ENCODE measurements at regions not wholly inside any gene's neighbourhood (a gene's known extent, or its start where the extent isn't known, plus 50 kb on each side); places are given as distances from the start of the nearest gene placed in this dataset.
A peak's percentile ranks its signal among the peaks of the same experiment; 100 is the strongest.

DNA sequence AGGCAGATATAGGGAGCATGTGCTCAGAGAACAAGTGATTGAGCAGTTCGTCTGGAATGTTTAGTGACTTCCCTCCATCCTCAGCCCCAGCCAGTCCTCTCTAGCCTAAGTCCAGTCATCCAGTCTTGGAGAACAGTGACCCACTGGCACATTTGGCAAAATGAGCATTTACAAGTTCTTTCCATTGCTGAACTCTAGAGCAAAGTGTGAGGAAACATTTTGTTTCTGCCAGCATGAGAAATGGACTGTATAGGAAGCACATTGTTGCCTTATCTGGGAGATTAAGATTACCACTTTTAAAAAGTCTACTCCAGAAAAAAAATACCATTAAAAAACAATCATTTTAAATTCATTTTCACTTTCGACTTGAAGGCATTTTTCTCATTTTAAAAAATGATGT is 353.6 kb downstream of the SHQ1 start:
- TF ChIP-seq, protein P1, sequence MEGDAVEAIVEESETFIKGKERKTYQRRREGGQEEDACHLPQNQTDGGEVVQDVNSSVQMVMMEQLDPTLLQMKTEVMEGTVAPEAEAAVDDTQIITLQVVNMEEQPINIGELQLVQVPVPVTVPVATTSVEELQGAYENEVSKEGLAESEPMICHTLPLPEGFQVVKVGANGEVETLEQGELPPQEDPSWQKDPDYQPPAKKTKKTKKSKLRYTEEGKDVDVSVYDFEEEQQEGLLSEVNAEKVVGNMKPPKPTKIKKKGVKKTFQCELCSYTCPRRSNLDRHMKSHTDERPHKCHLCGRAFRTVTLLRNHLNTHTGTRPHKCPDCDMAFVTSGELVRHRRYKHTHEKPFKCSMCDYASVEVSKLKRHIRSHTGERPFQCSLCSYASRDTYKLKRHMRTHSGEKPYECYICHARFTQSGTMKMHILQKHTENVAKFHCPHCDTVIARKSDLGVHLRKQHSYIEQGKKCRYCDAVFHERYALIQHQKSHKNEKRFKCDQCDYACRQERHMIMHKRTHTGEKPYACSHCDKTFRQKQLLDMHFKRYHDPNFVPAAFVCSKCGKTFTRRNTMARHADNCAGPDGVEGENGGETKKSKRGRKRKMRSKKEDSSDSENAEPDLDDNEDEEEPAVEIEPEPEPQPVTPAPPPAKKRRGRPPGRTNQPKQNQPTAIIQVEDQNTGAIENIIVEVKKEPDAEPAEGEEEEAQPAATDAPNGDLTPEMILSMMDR (IDR thresholded peaks at IDR 0.05): no peak
- Histone ChIP-seq H3K4me3 (no peak overlapping the region), H3K36me3 (no peaks in the 10 kb centered on the region), H3K9me3 (no peaks in the 10 kb centered on the region), H3K27me3 (ENCODE audit: low read depth) (no peaks in the 10 kb centered on the region), H3K4me1 (no peaks in the 10 kb centered on the region), H3K27ac (no peak overlapping the region)
- intact Hi-C loops (cut with DNase I): no loop called here
- no peak for ATAC-seq
- DNase-seq: no peak

DNA sequence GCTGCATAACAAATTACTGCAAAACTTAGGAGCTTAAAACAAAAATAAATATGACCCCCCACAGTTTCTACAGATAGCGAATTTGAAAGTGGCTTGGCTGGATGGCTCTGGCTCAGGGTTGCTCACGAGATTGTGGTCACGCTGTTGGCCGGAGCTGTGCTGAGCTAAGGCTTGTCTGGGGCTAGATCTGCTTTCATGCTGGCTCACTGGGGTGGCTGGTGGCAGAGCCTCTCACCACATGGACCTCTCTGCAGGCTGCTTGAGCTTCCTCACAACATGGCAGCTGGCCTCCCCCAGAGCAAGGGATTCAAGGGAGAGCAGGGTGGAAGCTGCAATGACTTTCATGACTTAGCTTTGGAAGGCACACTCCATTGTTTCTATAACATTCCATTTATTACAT is 354.1 kb downstream of the SHQ1 start:
- intact Hi-C loops (cut with DNase I): no loop called here
- ATAC-seq: no peak

GRCh38 chr3:72492240-72492639 is 356.0 kb downstream of the SHQ1 start:
- TF ChIP-seq, protein P1 (IDR thresholded peaks at IDR 0.05): no peak
- H3K4me3 ChIP-seq: no peak overlapping the region
- no peak for DNase-seq
- no peak overlapping the region for H3K27ac ChIP-seq
- H3K36me3 ChIP-seq: no peaks in the 10 kb centered on the region
- no peaks in the 10 kb centered on the region for H3K9me3 ChIP-seq
- peak in 1 of 2 donors; percentile 37 for ATAC-seq
- no peaks in the 10 kb centered on the region for H3K27me3 ChIP-seq (ENCODE audit: low read depth)
- intact Hi-C loops (cut with DNase I): no loop called here
- peaks cover 8% of the 10 kb centered on the region for H3K4me1 ChIP-seq

More for the DNA sequence above, 354.1 kb downstream of the SHQ1 start:
- no peak overlapping the region for H3K4me3 ChIP-seq
- H3K4me1 ChIP-seq: no peaks in the 10 kb centered on the region
- no peaks in the 10 kb centered on the region for H3K27me3 ChIP-seq (ENCODE audit: low read depth)
- no peaks in the 10 kb centered on the region for H3K36me3 ChIP-seq
- DNase-seq: no peak
- H3K9me3 ChIP-seq: no peaks in the 10 kb centered on the region
- no peak overlapping the region for H3K27ac ChIP-seq
- TF ChIP-seq, protein P1 (IDR thresholded peaks at IDR 0.05): no peak

DNA sequence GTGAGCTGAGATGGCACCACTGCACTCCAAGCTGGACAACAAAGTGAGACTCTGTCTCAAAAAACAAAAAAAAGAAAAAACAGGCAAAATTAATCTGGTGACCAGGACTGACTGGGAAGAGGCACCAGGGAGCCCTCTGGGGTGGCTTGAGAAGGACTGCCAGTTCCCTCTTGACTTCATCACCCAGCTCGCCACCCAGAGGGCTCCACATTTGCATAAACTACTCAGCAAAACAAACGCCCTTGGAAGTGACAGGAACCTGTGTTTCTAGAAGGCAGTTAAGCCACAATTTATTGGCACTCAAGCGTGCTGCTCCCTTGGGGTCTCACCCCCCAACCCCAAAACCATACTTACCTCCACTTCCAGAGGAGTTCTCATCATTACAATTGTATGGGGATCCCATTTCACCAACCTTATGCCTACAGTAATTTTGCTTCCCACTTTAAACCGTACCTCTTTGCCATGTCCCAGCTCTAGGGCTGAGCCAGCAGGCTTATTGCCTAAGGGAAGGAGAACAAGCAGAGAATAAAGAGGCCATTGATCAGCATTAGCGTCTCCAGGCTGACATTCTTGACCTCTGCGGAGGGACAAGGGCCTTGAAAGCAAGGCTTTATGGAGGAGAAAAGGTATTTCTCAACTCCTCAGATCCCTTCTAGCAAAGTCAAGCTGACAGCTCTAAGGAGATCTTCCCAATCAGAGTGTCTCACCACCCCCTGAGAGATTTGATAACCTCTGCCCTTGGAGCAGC is 357.4 kb downstream of the SHQ1 start:
- H3K27ac ChIP-seq: no peak overlapping the region

GRCh38 chr3:72489901-72490300 is 358.3 kb downstream of the SHQ1 start:
- H3K9me3 ChIP-seq: no peaks in the 10 kb centered on the region
- H3K27me3 ChIP-seq (ENCODE audit: low read depth): no peaks in the 10 kb centered on the region
- no peak for DNase-seq
- H3K4me1 ChIP-seq: peaks cover 25% of the 10 kb centered on the region
- no peaks in the 10 kb centered on the region for H3K36me3 ChIP-seq
- TF ChIP-seq, protein P1 (IDR thresholded peaks at IDR 0.05): no peak
- no peak overlapping the region for H3K27ac ChIP-seq
- no peak overlapping the region for H3K4me3 ChIP-seq
- no peak for ATAC-seq
- intact Hi-C loops (cut with DNase I): no loop called here

More for the DNA sequence above, 357.4 kb downstream of the SHQ1 start:
- no peaks in the 10 kb centered on the region for H3K27me3 ChIP-seq (ENCODE audit: low read depth)
- TF ChIP-seq, protein P1 (IDR thresholded peaks at IDR 0.05): no peak
- peaks cover 22% of the 10 kb centered on the region for H3K4me1 ChIP-seq
- DNase-seq: no peak
- no peaks in the 10 kb centered on the region for H3K9me3 ChIP-seq
- no peak for ATAC-seq
- intact Hi-C loops (cut with DNase I): no loop called here
- no peaks in the 10 kb centered on the region for H3K36me3 ChIP-seq
- no peak overlapping the region for H3K4me3 ChIP-seq
